Fibroblast of lung (primary cell): ENCODE measurements at regions not wholly inside any gene's neighbourhood (a gene's known extent, or its start where the extent isn't known, plus 50 kb on each side); places are given as distances from the start of the nearest gene placed in this dataset.

ENCODE experiments used
- EZH2 ChIP-seq: IDR thresholded peaks from 2 replicates; pipeline ENCODE4 v1.5.1; 2012; ENCODE audit warnings: low read length, control low read depth, mild to moderate bottlenecking; ENCODE audit errors: missing control alignments
- TF ChIP-seq, protein P1 (sequence below), 2 donors: IDR thresholded peaks in 1 of 2; conservative IDR thresholded peaks in 1 of 2; 1 replicate in 1 of 2; 2 replicates in 1 of 2; pipeline ENCODE4 v1.5.1; 2011 to 2012; ENCODE audit warnings: low read length in 2 of 2, control low read depth in 1 of 2, inconsistent platforms in 1 of 2, low read depth in 1 of 2, mild to moderate bottlenecking in 1 of 2

DNA sequence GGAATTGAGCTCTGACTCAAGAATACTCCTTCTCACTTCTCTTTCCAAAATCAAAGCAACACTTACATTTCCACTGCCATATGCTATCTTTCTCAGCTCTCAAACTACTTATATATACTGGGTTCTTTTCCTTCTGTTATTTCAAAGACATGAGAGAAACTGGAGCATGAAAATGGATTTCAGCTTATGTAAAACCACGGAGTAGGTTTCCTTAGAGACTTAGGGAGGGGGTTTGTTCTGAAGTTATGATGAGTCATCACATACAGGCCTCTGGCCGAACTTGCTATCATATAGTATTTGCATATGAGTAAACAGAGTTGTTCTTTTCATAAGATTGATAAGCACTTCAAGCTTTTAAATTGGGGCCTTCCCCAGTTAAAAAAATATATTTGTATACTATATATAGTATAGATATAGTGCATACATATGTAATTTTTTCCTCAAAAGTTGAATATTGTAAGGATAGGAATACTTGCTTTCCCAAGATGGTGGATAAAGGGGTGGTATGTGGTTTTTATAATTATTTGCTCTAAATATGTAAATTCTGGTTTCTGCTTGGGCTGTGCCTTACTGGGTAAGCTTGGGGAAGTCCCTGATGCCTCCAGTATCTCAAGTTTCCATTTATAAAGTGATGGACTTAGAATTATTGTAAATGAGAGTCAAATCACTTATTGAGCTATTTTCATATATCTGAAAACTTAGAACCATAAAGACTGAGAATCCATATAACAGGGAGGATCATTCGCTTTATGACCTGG, 273.9 kb downstream of the RFPL4B start:
- TF ChIP-seq, protein P1, sequence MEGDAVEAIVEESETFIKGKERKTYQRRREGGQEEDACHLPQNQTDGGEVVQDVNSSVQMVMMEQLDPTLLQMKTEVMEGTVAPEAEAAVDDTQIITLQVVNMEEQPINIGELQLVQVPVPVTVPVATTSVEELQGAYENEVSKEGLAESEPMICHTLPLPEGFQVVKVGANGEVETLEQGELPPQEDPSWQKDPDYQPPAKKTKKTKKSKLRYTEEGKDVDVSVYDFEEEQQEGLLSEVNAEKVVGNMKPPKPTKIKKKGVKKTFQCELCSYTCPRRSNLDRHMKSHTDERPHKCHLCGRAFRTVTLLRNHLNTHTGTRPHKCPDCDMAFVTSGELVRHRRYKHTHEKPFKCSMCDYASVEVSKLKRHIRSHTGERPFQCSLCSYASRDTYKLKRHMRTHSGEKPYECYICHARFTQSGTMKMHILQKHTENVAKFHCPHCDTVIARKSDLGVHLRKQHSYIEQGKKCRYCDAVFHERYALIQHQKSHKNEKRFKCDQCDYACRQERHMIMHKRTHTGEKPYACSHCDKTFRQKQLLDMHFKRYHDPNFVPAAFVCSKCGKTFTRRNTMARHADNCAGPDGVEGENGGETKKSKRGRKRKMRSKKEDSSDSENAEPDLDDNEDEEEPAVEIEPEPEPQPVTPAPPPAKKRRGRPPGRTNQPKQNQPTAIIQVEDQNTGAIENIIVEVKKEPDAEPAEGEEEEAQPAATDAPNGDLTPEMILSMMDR (conservative IDR thresholded peaks at IDR 0.05 in 1 of 2, IDR thresholded peaks at IDR 0.05 in 1 of 2; ENCODE audit: low read depth in 1 of 2, low read length in 2 of 2) = no peak
- TF ChIP-seq EZH2 = no peak
